ENCODE measurements at regions not wholly inside any gene's neighbourhood (a gene's known extent, or its start where the extent isn't known, plus 50 kb on each side); places are given as distances from the start of the nearest gene placed in this dataset.

- ATAC-seq (ENCODE audit: low FRiP score) (no peak), DNase-seq (ENCODE audit: low spot score) (no peak)
- no peak for TF ChIP-seq CTCF (IDR thresholded peaks at IDR 0.05)
Observed at GRCh38 chr5:3195994-3196393, 399.6 kb upstream of the IRX1 start.

- no peak for TF ChIP-seq CTCF (IDR thresholded peaks at IDR 0.05)
- ATAC-seq (ENCODE audit: low FRiP score) (no peak), DNase-seq (ENCODE audit: low spot score) (no peak)
Observed at GRCh38 chr5:3194684-3195083, 400.9 kb upstream of the IRX1 start.

- TF ChIP-seq CTCF (IDR thresholded peaks at IDR 0.05), result no peak
- DNase-seq (ENCODE audit: low spot score), result no peak
- ATAC-seq (ENCODE audit: low FRiP score), result no peak
Observed at GRCh38 chr5:3194271-3194670, 401.4 kb upstream of the IRX1 start.

GRCh38 chr5:3191585-3191984 lies 404.0 kb upstream of the IRX1 start:
- TF ChIP-seq CTCF (IDR thresholded peaks at IDR 0.05), result no peak
- DNase-seq (ENCODE audit: low spot score) (no peak), ATAC-seq (ENCODE audit: low FRiP score) (no peak)

GRCh38 chr5:3190930-3191329 lies 404.7 kb upstream of the IRX1 start:
- DNase-seq (ENCODE audit: low spot score) (no peak), ATAC-seq (ENCODE audit: low FRiP score) (no peak)
- no peak for TF ChIP-seq CTCF (IDR thresholded peaks at IDR 0.05)

GRCh38 chr5:3190433-3190832 lies 405.2 kb upstream of the IRX1 start:
- DNase-seq (ENCODE audit: low spot score) (no peak), ATAC-seq (ENCODE audit: low FRiP score) (no peak)
- no peak for TF ChIP-seq CTCF (IDR thresholded peaks at IDR 0.05)

- ATAC-seq (ENCODE audit: low FRiP score), result no peak
- no peak for TF ChIP-seq CTCF (IDR thresholded peaks at IDR 0.05)
- no peak for DNase-seq (ENCODE audit: low spot score)
Observed at GRCh38 chr5:3187771-3188425, 407.7 kb upstream of the IRX1 start.
